CD4-positive, alpha-beta T cell (primary cell): ENCODE measurements at regions not wholly inside any gene's neighbourhood (a gene's known extent, or its start where the extent isn't known, plus 50 kb on each side); places are given as distances from the start of the nearest gene placed in this dataset.

Source experiments
- ATAC-seq: fragments of 200-7000 bp; cut with Tn5 transposase; one replicate; pipeline ENCODE4 v1.10.0; 2022; ENCODE audit warnings: mild to moderate bottlenecking; ENCODE audit not compliant: poor library complexity
- CTCF ChIA-PET: fragments of 350-600 bp; sonication (Branson Sonifier 250); formaldehyde crosslinking; loops from one replicate; lab custom pipeline; 2021; ENCODE audit warnings: antibody characterized with exemption, inconsistent platforms; lab: Charles Lee
- POLR2A ChIA-PET: fragments of 350-600 bp; sonication (Branson Sonifier 250); formaldehyde crosslinking; loops from one replicate; lab custom pipeline; 2021; ENCODE audit warnings: antibody characterized with exemption, inconsistent platforms; lab: Charles Lee
- DNase-seq, 14 experiments: peaks; one replicate each; pipeline ENCODE4 v3.0.0-alpha.2; 2013 to 2020; ENCODE audit warnings: mixed read lengths in 2 of 14
- H3K27ac ChIP-seq, 2 donors: one replicate each; pipeline versions ENCODE4 v1.5.1 to v1.7.0; 2013; ENCODE audit warnings: low read length in 2 of 2, low read depth in 1 of 2, mild to moderate bottlenecking in 1 of 2
- H3K27me3 ChIP-seq, 2 experiments: 1 replicate in 1 of 2; 2 replicates in 1 of 2; pipeline versions ENCODE4 v1.6.1 to v1.7.0; 2013; ENCODE audit warnings: low read length in 2 of 2, control low read depth in 1 of 2, mild to moderate bottlenecking in 1 of 2, moderate library complexity in 1 of 2; ENCODE audit not compliant: insufficient read depth in 2 of 2, control insufficient read depth in 1 of 2
- H3K36me3 ChIP-seq: one replicate; pipeline ENCODE4 v1.6.1; 2013; ENCODE audit warnings: low read length, control low read depth; ENCODE audit not compliant: insufficient read depth
- H3K4me1 ChIP-seq: one replicate; pipeline ENCODE4 v1.6.1; 2013; ENCODE audit warnings: low read length, control low read depth; ENCODE audit not compliant: insufficient read depth
- H3K4me3 ChIP-seq: one replicate; pipeline ENCODE4 v1.5.1; 2013; ENCODE audit warnings: mild to moderate bottlenecking, low read length, moderate library complexity
- H3K9me3 ChIP-seq, 2 experiments: 1 replicate in 1 of 2; 2 replicates in 1 of 2; pipeline versions ENCODE4 v1.6.1 to v1.7.0; 2013; ENCODE audit warnings: low read length in 2 of 2, mild to moderate bottlenecking in 2 of 2, control low read depth in 1 of 2, moderate library complexity in 1 of 2; ENCODE audit not compliant: control insufficient read depth in 1 of 2, insufficient read depth in 1 of 2
- H3K27ac Mint-ChIP-seq: one replicate; pipeline ENCODE4 v1.8.0; 2020; ENCODE audit warnings: mixed read lengths
- H3K27me3 Mint-ChIP-seq: one replicate; pipeline ENCODE4 v1.8.0; 2021; ENCODE audit warnings: mixed read lengths
- H3K36me3 Mint-ChIP-seq: one replicate; pipeline ENCODE4 v1.8.0; 2021; ENCODE audit warnings: low read depth, mixed read lengths
- H3K4me1 Mint-ChIP-seq: one replicate; pipeline ENCODE4 v1.8.0; 2021; ENCODE audit warnings: low read depth, mixed read lengths
- H3K4me3 Mint-ChIP-seq: one replicate; pipeline ENCODE4 v1.8.0; 2020; ENCODE audit warnings: mild to moderate bottlenecking, mixed read lengths
- H3K9me3 Mint-ChIP-seq: one replicate; pipeline ENCODE4 v1.8.0; 2020; ENCODE audit warnings: mixed read lengths
- CTCF ChIP-seq: fragments of 200-600 bp; IDR thresholded peaks from one replicate; pipeline ENCODE4 v1.8.0; 2022; ENCODE audit warnings: antibody characterized with exemption, mild to moderate bottlenecking
- intact Hi-C, 2 experiments: fragments of 100-400 bp; cut with DNase I in 1 of 2; cut with micrococcal nuclease in 1 of 2; formaldehyde crosslinking; loops; one replicate each; pipeline versions ENCODE4 v1.15.1 to v1.9.0; 2023 to 2025; cut with DNase I, micrococcal nuclease

GRCh38 chr5:72600391-72600981 lies 93.3 kb upstream of the ZNF366 start:
- no peaks in the 10 kb centered on the region for H3K36me3 Mint-ChIP-seq
- H3K4me1 Mint-ChIP-seq, result no peaks in the 10 kb centered on the region
- Histone ChIP-seq H3K36me3 (no peaks in the 10 kb centered on the region), H3K4me3 (no peak overlapping the region), H3K4me1 (no peaks in the 10 kb centered on the region), H3K27ac (no peak overlapping the region), H3K9me3 (no peaks in the 10 kb centered on the region), H3K27me3 (no peaks in the 10 kb centered on the region)
- H3K27ac Mint-ChIP-seq, result no peak overlapping the region
- ChIA-PET POLR2A (no interaction called here), CTCF (no interaction called here)
- no peaks in the 10 kb centered on the region for H3K27me3 Mint-ChIP-seq
- TF ChIP-seq CTCF, result no peak
- ATAC-seq (no peak), DNase-seq (peak in 2 of 14 experiments; percentile 29 to 51)
- H3K4me3 Mint-ChIP-seq, result no peak overlapping the region
- intact Hi-C loops, result no loop called here
- no peaks in the 10 kb centered on the region for H3K9me3 Mint-ChIP-seq

DNA sequence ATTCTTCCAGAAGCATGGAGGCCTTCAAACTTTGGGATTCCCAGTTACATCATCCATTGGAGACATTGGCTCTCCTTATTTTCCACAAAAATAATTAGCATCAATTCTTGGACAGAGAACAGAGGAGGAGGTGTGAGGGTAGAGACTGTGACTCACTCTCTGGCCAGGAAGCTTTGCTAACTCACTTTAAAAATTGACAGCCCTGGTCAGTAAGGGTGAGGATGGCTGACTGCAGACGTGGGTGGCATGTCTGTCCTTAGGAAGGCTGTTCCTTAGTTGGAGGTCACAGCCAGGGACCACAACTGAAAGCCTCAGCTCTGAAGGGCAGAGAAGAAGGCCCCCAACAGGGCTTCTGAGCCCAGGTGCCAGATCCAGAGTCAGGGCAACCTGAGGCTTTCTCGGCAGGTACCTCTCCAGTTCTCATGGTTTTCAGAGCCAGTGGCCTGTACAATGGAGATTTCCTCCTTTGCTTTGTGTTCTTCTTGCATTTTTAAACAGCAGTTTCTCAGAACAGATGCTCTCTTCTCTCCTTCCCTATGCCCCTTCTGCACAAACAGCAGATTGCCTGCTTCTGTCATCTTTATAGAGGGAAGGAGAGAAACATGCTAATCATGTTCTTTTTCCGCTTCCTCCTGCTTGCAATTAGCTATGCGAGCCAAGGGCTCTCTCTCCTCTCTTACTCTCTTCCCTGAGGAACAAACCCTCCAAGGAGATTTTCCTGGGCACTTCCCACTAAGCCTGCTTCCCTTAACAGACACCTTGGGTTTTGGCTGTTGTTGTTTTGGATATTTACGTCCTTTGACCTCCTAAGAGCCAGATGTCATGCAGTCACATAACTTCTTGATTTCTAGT lies 92.5 kb upstream of the ZNF366 start:
- no peaks in the 10 kb centered on the region for H3K27me3 ChIP-seq
- no peaks in the 10 kb centered on the region for H3K9me3 ChIP-seq
- H3K36me3 Mint-ChIP-seq, result no peaks in the 10 kb centered on the region
- no peak overlapping the region for H3K4me3 Mint-ChIP-seq
- ATAC-seq (no peak), DNase-seq (peak in 2 of 14 experiments; percentile 6 to 19)
- H3K9me3 Mint-ChIP-seq, result no peaks in the 10 kb centered on the region
- H3K27ac ChIP-seq, result no peak overlapping the region
- H3K36me3 ChIP-seq, result no peaks in the 10 kb centered on the region
- H3K27ac Mint-ChIP-seq, result no peak overlapping the region
- peaks cover under 1% of the 10 kb centered on the region for H3K27me3 Mint-ChIP-seq
- ChIA-PET CTCF (no interaction called here), POLR2A (no interaction called here)
- no peak for TF ChIP-seq CTCF
- H3K4me1 ChIP-seq, result no peaks in the 10 kb centered on the region
- no peak overlapping the region for H3K4me3 ChIP-seq
- H3K4me1 Mint-ChIP-seq, result no peaks in the 10 kb centered on the region
- intact Hi-C loops, result no loop called here

DNA sequence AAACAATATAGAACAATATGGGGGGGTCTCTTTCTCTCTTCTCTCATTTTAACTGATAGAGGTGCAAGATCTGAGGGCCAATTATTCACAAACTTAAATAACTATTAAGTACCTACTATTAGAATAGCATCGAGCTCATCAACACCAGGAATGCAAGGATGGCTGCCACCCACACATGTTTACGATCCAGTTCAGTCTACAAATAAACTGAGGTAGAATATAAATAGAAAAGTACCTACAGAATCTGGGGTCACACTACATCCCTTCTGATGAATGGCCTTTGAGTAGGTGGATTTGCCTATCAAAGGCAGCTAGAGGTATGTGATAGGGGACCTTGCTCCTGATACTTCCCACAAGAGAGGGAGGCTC lies 91.8 kb upstream of the ZNF366 start:
- peaks cover 5% of the 10 kb centered on the region for H3K27me3 Mint-ChIP-seq
- no peaks in the 10 kb centered on the region for H3K9me3 Mint-ChIP-seq
- DNase-seq, result no peak
- no peaks in the 10 kb centered on the region for H3K4me1 Mint-ChIP-seq
- TF ChIP-seq CTCF, result no peak
- intact Hi-C loops, result no loop called here
- H3K4me3 Mint-ChIP-seq, result no peak overlapping the region
- H3K36me3 Mint-ChIP-seq, result no peaks in the 10 kb centered on the region
- CTCF ChIA-PET, result no interaction called here
- Histone ChIP-seq H3K4me3 (no peak overlapping the region), H3K27me3 (no peaks in the 10 kb centered on the region), H3K4me1 (no peaks in the 10 kb centered on the region), H3K36me3 (no peaks in the 10 kb centered on the region), H3K9me3 (no peaks in the 10 kb centered on the region), H3K27ac (no peak overlapping the region)
- no peak overlapping the region for H3K27ac Mint-ChIP-seq
- POLR2A ChIA-PET, result no interaction called here
- no peak for ATAC-seq
